Naive thymus-derived CD8-positive, alpha-beta T cell (primary cell): ENCODE measurements at regions not wholly inside any gene's neighbourhood (a gene's known extent, or its start where the extent isn't known, plus 50 kb on each side); places are given as distances from the start of the nearest gene placed in this dataset.
A peak's percentile ranks its signal among the peaks of the same experiment; 100 is the strongest.

Experiments
- ATAC-seq, 2 donors: fragments of 150-1000 bp; cut with Tn5 transposase in 1 of 2; sonication (Bioruptor Pico), chemical (Tn5 transposase) in 1 of 2; 1 replicate in 1 of 2; 2 replicates in 1 of 2; pipeline ENCODE4 v1.10.0; 2021; ENCODE audit warnings: mild to moderate bottlenecking in 2 of 2, moderate library complexity in 2 of 2
- POLR2A ChIA-PET: fragments of 350-600 bp; sonication (Branson Sonifier 250); formaldehyde crosslinking; loops from one replicate; lab custom pipeline; 2021; ENCODE audit warnings: antibody characterized with exemption; lab: Charles Lee
- DNase-seq, 10 donors: peaks; one replicate each; pipeline versions ENCODE4 v3.0.0 to v3.0.0-alpha.2; 2020 to 2022
- H3K27ac Mint-ChIP-seq, 10 donors: one replicate each; pipeline ENCODE4 v1.8.0; 2020 to 2022; ENCODE audit warnings: mild to moderate bottlenecking in 10 of 10, mixed read lengths in 10 of 10, moderate library complexity in 4 of 10, inconsistent platforms in 1 of 10
- H3K27me3 Mint-ChIP-seq, 5 donors: one replicate each; pipeline ENCODE4 v1.8.0; 2021 to 2022; ENCODE audit warnings: mixed read lengths in 5 of 5
- H3K36me3 Mint-ChIP-seq, 3 donors: one replicate each; pipeline ENCODE4 v1.8.0; 2020 to 2022; ENCODE audit warnings: mixed read lengths in 3 of 3, mild to moderate bottlenecking in 2 of 3, inconsistent platforms in 1 of 3
- H3K4me1 Mint-ChIP-seq, 4 donors: one replicate each; pipeline ENCODE4 v1.8.0; 2021 to 2022; ENCODE audit warnings: mixed read lengths in 4 of 4
- H3K4me3 Mint-ChIP-seq, 10 donors: one replicate each; pipeline ENCODE4 v1.8.0; 2020 to 2022; ENCODE audit warnings: mild to moderate bottlenecking in 10 of 10, mixed read lengths in 10 of 10, moderate library complexity in 6 of 10, inconsistent platforms in 1 of 10
- H3K9me3 Mint-ChIP-seq, 9 donors: one replicate each; pipeline ENCODE4 v1.8.0; 2020 to 2022; ENCODE audit warnings: mixed read lengths in 9 of 9, mild to moderate bottlenecking in 3 of 9, inconsistent platforms in 1 of 9, moderate library complexity in 1 of 9

DNA sequence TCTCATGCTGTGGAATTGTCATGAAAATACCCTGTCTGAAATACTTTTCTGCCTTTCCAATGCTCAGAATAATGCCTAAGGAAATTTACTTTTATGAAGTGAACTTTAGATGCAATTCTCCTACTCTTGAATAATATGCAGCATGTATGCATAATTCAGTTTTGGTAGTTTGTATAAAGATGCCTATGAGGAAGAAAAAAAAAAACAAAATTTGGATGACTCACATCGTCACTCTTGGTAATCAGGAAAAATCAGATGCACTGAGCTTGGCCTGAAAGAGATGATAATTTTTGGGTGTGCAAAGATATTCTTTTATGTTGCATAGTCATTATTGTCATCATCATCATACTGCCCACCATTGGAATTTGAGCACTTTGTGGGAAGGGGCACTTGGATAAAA, 382.1 kb downstream of the ANKRD7 start:
- H3K9me3 Mint-ChIP-seq = peaks cover 0 to 10% (median 1%) of the 10 kb centered on the region in 9 donors
- H3K4me3 Mint-ChIP-seq = no peak overlapping the region
- no peak overlapping the region for H3K27ac Mint-ChIP-seq
- POLR2A ChIA-PET = no interaction called here
- no peak for DNase-seq
- H3K27me3 Mint-ChIP-seq = no peaks in the 10 kb centered on the region
- H3K4me1 Mint-ChIP-seq = no peaks in the 10 kb centered on the region
- ATAC-seq = no peak
- no peaks in the 10 kb centered on the region for H3K36me3 Mint-ChIP-seq

GRCh38 chr7:118609207-118609606, 384.7 kb downstream of the ANKRD7 start:
- Mint-ChIP-seq H3K27ac (no peak overlapping the region), H3K4me3 (no peak overlapping the region), H3K27me3 (peaks cover 0 to 2% (median 0%) of the 10 kb centered on the region in 5 donors), H3K4me1 (no peaks in the 10 kb centered on the region), H3K36me3 (no peaks in the 10 kb centered on the region), H3K9me3 (peaks cover 0 to 10% (median 2%) of the 10 kb centered on the region in 9 donors)
- DNase-seq = peak in 1 of 10 donors; percentile 52
- no peak for ATAC-seq
- POLR2A ChIA-PET = no interaction called here

- H3K9me3 Mint-ChIP-seq = peaks cover 0 to 9% (median 3%) of the 10 kb centered on the region in 9 donors
- ATAC-seq = no peak
These were observed 391.2 kb downstream of the ANKRD7 start for GRCh38 chr7:118615681-118616080.

DNA sequence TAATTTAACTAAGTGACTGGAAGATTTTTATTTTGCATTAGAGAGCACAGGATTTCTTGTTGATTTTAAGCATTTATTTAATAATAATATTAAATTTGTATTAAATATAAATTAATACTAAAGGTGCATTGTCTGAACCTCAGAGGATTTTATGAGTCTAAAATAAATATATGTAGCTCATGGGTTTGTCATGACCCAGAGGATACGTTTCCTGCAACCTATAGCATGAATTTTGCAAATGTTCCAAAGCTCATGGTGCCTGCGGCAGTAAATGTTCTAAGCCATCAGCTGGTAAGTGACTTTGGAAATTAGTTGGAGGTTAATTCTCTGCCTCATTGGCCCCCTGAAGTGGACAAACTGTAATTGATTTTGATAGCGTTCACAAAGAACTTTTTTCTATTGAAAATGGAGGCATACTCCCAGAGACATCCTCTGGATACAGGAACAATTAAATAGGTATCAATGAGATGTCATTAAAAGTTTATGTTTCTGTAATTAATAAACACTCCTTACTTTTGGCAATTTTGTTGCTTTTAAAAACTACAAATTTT, 397.4 kb downstream of the ANKRD7 start:
- ATAC-seq (no peak), DNase-seq (no peak)
- no peaks in the 10 kb centered on the region for H3K27me3 Mint-ChIP-seq
- no peak overlapping the region for H3K27ac Mint-ChIP-seq
- H3K9me3 Mint-ChIP-seq = no peaks in the 10 kb centered on the region
- no peak overlapping the region for H3K4me3 Mint-ChIP-seq
- no peaks in the 10 kb centered on the region for H3K4me1 Mint-ChIP-seq
- H3K36me3 Mint-ChIP-seq = no peaks in the 10 kb centered on the region
- POLR2A ChIA-PET = no interaction called here

More at GRCh38 chr7:118615681-118616080, 391.2 kb downstream of the ANKRD7 start:
- H3K4me1 Mint-ChIP-seq = no peaks in the 10 kb centered on the region
- no peak overlapping the region for H3K27ac Mint-ChIP-seq
- H3K27me3 Mint-ChIP-seq = peaks cover 0 to 2% (median 0%) of the 10 kb centered on the region in 5 donors
- POLR2A ChIA-PET = no interaction called here
- H3K4me3 Mint-ChIP-seq = no peak overlapping the region
- H3K36me3 Mint-ChIP-seq = no peaks in the 10 kb centered on the region
- no peak for DNase-seq

- H3K27ac Mint-ChIP-seq = no peak overlapping the region
- ATAC-seq = no peak
- H3K4me1 Mint-ChIP-seq = no peaks in the 10 kb centered on the region
- POLR2A ChIA-PET = no interaction called here
- H3K27me3 Mint-ChIP-seq = no peaks in the 10 kb centered on the region
- DNase-seq = no peak
- peaks cover 0 to 2% (median 0%) of the 10 kb centered on the region in 9 donors for H3K9me3 Mint-ChIP-seq
- no peak overlapping the region for H3K4me3 Mint-ChIP-seq
- H3K36me3 Mint-ChIP-seq = no peaks in the 10 kb centered on the region
These were observed 402.2 kb downstream of the ANKRD7 start for GRCh38 chr7:118626739-118627138.

- no peaks in the 10 kb centered on the region for H3K27me3 Mint-ChIP-seq
- POLR2A ChIA-PET = no interaction called here
- peaks cover 0 to 2% (median 0%) of the 10 kb centered on the region in 9 donors for H3K9me3 Mint-ChIP-seq
- no peak overlapping the region for H3K27ac Mint-ChIP-seq
- H3K4me3 Mint-ChIP-seq = no peak overlapping the region
- DNase-seq (no peak), ATAC-seq (no peak)
- no peaks in the 10 kb centered on the region for H3K4me1 Mint-ChIP-seq
- no peaks in the 10 kb centered on the region for H3K36me3 Mint-ChIP-seq
These were observed 403.0 kb downstream of the ANKRD7 start for GRCh38 chr7:118627467-118627866.

- Mint-ChIP-seq H3K4me1 (no peaks in the 10 kb centered on the region), H3K9me3 (peaks cover 0 to 4% (median 0%) of the 10 kb centered on the region in 9 donors), H3K4me3 (no peak overlapping the region), H3K36me3 (no peaks in the 10 kb centered on the region), H3K27me3 (no peaks in the 10 kb centered on the region), H3K27ac (no peak overlapping the region)
- ATAC-seq = no peak
- POLR2A ChIA-PET = no interaction called here
- no peak for DNase-seq
These were observed 405.5 kb downstream of the ANKRD7 start for GRCh38 chr7:118629898-118630438.

DNA sequence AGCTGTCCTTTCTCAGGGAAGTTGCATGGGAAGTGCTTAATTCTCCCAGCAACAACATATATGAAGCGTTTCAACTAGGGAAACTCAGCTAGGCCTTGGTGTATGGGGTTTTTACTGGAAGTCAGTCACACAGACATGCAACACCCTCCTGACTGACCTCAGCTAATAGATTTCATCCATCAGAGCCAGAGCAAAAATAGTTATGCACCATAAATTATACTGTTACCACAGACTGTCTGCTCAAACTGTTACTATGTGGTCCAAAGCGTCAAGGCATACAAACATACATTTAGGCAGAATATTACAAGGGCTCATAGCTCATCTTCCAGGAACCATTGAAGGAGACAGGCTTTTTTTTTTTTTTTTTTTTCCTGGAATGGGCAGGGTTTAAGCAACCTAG, 417.9 kb downstream of the ANKRD7 start:
- DNase-seq (no peak), ATAC-seq (no peak)
- H3K36me3 Mint-ChIP-seq = no peaks in the 10 kb centered on the region
- no peaks in the 10 kb centered on the region for H3K4me1 Mint-ChIP-seq
- no peaks in the 10 kb centered on the region for H3K9me3 Mint-ChIP-seq
- no peak overlapping the region for H3K27ac Mint-ChIP-seq
- no peak overlapping the region for H3K4me3 Mint-ChIP-seq
- no peaks in the 10 kb centered on the region for H3K27me3 Mint-ChIP-seq
- POLR2A ChIA-PET = no interaction called here

DNA sequence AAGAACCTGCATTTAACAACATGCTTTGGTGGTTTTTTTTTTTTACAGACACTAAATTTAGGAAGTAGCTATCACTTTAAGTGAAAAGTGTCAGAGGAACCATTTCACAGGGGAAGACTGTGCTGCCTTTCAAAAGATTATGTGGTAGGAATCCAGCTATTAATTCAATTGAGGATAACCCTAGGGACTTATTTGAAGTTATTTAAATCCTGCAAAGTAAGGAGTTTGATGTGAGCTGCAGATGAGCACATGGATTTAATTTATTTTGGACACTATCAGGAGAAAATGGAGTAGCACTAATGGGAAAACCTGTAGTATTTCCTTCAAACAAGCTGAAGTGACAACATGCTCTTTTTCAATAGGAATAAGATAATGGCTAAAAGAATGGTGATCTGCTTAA, 419.8 kb downstream of the ANKRD7 start:
- H3K4me3 Mint-ChIP-seq = no peak overlapping the region
- no peaks in the 10 kb centered on the region for H3K36me3 Mint-ChIP-seq
- no peaks in the 10 kb centered on the region for H3K9me3 Mint-ChIP-seq
- ATAC-seq (no peak), DNase-seq (no peak)
- no peaks in the 10 kb centered on the region for H3K27me3 Mint-ChIP-seq
- H3K27ac Mint-ChIP-seq = no peak overlapping the region
- POLR2A ChIA-PET = no interaction called here
- H3K4me1 Mint-ChIP-seq = no peaks in the 10 kb centered on the region

DNA sequence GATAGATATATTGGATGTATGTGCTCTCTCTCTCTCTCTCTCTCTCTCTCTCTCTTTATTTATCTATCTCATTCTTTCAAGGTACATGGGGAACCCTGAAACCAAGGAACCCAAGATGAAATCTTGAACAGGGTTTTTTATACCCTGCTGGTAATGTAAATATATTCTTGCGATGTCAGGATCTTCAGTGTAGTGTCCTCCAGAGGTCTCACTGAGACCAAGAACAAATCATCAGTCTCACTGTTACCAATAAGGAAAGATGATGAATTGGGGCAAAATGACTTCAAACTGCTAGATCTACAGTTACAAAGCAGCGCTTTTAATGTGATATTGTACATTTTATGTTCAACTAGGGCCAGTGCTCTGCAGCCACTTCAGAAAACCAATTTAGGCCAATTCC, 423.5 kb downstream of the ANKRD7 start:
- Mint-ChIP-seq H3K27me3 (no peaks in the 10 kb centered on the region), H3K27ac (no peak overlapping the region), H3K4me1 (no peaks in the 10 kb centered on the region), H3K9me3 (peaks cover 0 to 12% (median 0%) of the 10 kb centered on the region in 9 donors), H3K36me3 (no peaks in the 10 kb centered on the region), H3K4me3 (no peak overlapping the region)
- no peak for ATAC-seq
- POLR2A ChIA-PET = no interaction called here
- DNase-seq = no peak

GRCh38 chr7:118657391-118658005, 433.0 kb downstream of the ANKRD7 start:
- H3K27me3 Mint-ChIP-seq = no peaks in the 10 kb centered on the region
- H3K4me1 Mint-ChIP-seq = no peaks in the 10 kb centered on the region
- ATAC-seq (no peak), DNase-seq (no peak)
- H3K27ac Mint-ChIP-seq = no peak overlapping the region
- no peaks in the 10 kb centered on the region for H3K36me3 Mint-ChIP-seq
- H3K9me3 Mint-ChIP-seq = peaks cover 0 to 9% (median 2%) of the 10 kb centered on the region in 9 donors
- POLR2A ChIA-PET = no interaction called here
- H3K4me3 Mint-ChIP-seq = no peak overlapping the region

DNA sequence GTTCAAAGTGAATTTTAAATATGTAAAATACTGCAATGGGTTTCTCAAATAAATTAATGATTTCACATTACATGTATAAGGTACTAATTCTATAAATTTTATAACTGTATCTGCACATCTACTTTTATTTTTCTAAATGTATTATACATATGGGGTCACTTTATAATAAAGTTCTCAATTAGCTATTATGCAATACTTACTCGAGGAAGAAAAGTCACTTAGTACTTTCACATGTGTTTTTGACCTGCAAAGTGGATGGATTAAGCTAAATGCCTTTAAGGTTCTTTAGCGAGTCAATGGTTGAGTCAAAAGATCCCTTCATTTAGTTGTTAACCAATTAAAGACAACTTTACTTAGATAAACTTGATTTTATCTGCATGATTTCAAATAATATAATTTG, 437.8 kb downstream of the ANKRD7 start:
- H3K9me3 Mint-ChIP-seq = peaks cover 0 to 9% (median 0%) of the 10 kb centered on the region in 9 donors
- DNase-seq (no peak), ATAC-seq (no peak)
- H3K27ac Mint-ChIP-seq = no peak overlapping the region
- H3K4me1 Mint-ChIP-seq = no peaks in the 10 kb centered on the region
- H3K36me3 Mint-ChIP-seq = no peaks in the 10 kb centered on the region
- no peaks in the 10 kb centered on the region for H3K27me3 Mint-ChIP-seq
- POLR2A ChIA-PET = no interaction called here
- H3K4me3 Mint-ChIP-seq = no peak overlapping the region

DNA sequence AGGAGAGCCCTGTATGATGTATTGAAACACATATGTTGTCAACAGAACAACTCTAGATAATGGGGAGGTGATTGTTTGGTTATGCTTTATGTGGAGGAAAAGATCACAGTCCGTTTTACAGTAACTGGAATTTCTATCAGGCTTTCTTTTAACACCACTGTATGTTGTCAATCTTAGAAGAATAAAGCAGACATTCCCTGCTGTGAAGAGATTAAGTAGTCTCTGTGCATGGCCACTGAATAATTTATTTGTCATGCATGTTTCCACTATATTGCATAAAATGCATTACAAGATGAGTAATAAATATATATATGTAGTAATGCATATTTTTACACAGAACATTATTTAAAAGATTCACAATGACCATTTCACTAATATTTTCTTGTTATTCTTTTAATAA, 440.0 kb downstream of the ANKRD7 start:
- H3K36me3 Mint-ChIP-seq = no peaks in the 10 kb centered on the region

GRCh38 chr7:118671149-118671548, 446.6 kb downstream of the ANKRD7 start:
- ATAC-seq (no peak), DNase-seq (no peak)
- Mint-ChIP-seq H3K27me3 (no peaks in the 10 kb centered on the region), H3K4me3 (no peak overlapping the region), H3K36me3 (no peaks in the 10 kb centered on the region), H3K9me3 (peaks cover 0 to 9% (median 0%) of the 10 kb centered on the region in 9 donors), H3K4me1 (no peaks in the 10 kb centered on the region), H3K27ac (no peak overlapping the region)
- POLR2A ChIA-PET = no interaction called here

More for the DNA sequence above, 440.0 kb downstream of the ANKRD7 start:
- no peak for DNase-seq
- no peaks in the 10 kb centered on the region for H3K4me1 Mint-ChIP-seq
- ATAC-seq = no peak
- no peak overlapping the region for H3K27ac Mint-ChIP-seq
- peaks cover 0 to 9% (median 0%) of the 10 kb centered on the region in 9 donors for H3K9me3 Mint-ChIP-seq
- POLR2A ChIA-PET = no interaction called here
- no peaks in the 10 kb centered on the region for H3K27me3 Mint-ChIP-seq
- H3K4me3 Mint-ChIP-seq = no peak overlapping the region
